ENCODE measurements at regions not wholly inside any gene's neighbourhood (a gene's known extent, or its start where the extent isn't known, plus 50 kb on each side); places are given as distances from the start of the nearest gene placed in this dataset.

- 58 to 60% methylated on average over 5 of the region's 5 CpGs for WGBS, 2 donors (ENCODE audit: low coverage in 1 of 2)
- H3K36me3 ChIP-seq: no peaks in the 10 kb centered on the region
- H3K9me3 ChIP-seq: no peaks in the 10 kb centered on the region
- no peaks in the 10 kb centered on the region for H3K27me3 ChIP-seq
- DNase-seq: no peak
- no peak overlapping the region for H3K4me3 ChIP-seq
- intact Hi-C loops (cut with DNase I; ENCODE audit: low total_unique reads) (no loop called here), in situ Hi-C loops (cut with MboI; ENCODE audit: low pct_ligation_motif_present in 1 of 4, low pct_unique_long_range_greater_than_20kb in 1 of 4, low sequenced_read_pairs in 3 of 4) (no loop called here)
- no peak overlapping the region for H3K27ac ChIP-seq
- no peaks in the 10 kb centered on the region for H3K4me1 ChIP-seq
- TF ChIP-seq EP300 (IDR thresholded peaks at IDR 0.05; ENCODE audit: low read depth): no peak
- TF ChIP-seq, protein P1, sequence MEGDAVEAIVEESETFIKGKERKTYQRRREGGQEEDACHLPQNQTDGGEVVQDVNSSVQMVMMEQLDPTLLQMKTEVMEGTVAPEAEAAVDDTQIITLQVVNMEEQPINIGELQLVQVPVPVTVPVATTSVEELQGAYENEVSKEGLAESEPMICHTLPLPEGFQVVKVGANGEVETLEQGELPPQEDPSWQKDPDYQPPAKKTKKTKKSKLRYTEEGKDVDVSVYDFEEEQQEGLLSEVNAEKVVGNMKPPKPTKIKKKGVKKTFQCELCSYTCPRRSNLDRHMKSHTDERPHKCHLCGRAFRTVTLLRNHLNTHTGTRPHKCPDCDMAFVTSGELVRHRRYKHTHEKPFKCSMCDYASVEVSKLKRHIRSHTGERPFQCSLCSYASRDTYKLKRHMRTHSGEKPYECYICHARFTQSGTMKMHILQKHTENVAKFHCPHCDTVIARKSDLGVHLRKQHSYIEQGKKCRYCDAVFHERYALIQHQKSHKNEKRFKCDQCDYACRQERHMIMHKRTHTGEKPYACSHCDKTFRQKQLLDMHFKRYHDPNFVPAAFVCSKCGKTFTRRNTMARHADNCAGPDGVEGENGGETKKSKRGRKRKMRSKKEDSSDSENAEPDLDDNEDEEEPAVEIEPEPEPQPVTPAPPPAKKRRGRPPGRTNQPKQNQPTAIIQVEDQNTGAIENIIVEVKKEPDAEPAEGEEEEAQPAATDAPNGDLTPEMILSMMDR (IDR thresholded peaks at IDR 0.05): no peak
- no peak for TF ChIP-seq POLR2A (IDR thresholded peaks at IDR 0.05)
- TF ChIP-seq POLR2AphosphoS5 (IDR thresholded peaks at IDR 0.05): no peak
These were observed 70.7 kb downstream of the CETN3 start for GRCh38 chr5:90338712-90339372.

- TF ChIP-seq POLR2AphosphoS5 (IDR thresholded peaks at IDR 0.05) (no peak), EP300 (IDR thresholded peaks at IDR 0.05; ENCODE audit: low read depth) (no peak), POLR2A (IDR thresholded peaks at IDR 0.05) (no peak)
- TF ChIP-seq, protein P1 (IDR thresholded peaks at IDR 0.05): no peak
- 66 to 69% methylated on average over 5 of the region's 5 CpGs for WGBS, 2 donors (ENCODE audit: low coverage in 1 of 2)
- H3K4me3 ChIP-seq: no peak overlapping the region
- in situ Hi-C loops (cut with MboI; ENCODE audit: low pct_ligation_motif_present in 1 of 4, low pct_unique_long_range_greater_than_20kb in 1 of 4, low sequenced_read_pairs in 3 of 4) (no loop called here), intact Hi-C loops (cut with DNase I; ENCODE audit: low total_unique reads) (no loop called here)
- no peak for DNase-seq
- no peaks in the 10 kb centered on the region for H3K27me3 ChIP-seq
- no peaks in the 10 kb centered on the region for H3K9me3 ChIP-seq
- H3K4me1 ChIP-seq: no peaks in the 10 kb centered on the region
- H3K36me3 ChIP-seq: no peaks in the 10 kb centered on the region
- no peak overlapping the region for H3K27ac ChIP-seq
These were observed 72.0 kb downstream of the CETN3 start for GRCh38 chr5:90337449-90338052.

DNA sequence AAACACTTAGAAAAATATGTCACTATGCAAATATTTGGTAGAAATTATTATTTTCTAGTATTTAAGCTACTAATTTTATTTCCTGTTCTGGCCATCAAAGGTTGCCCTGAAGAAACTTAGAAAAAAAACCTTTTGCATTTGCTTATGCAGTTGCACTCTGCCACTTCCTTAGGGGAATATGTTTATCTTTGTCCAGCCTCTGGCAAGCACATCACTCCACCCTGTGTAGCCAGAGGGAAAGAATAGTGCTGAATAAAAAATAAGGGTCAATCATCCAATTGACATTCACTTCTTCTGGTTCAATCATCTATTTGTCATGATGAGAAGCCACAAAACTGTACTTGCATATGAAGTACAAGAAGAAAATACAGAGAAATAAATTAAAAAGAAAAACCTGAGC lies 72.8 kb downstream of the CETN3 start:
- no peak overlapping the region for H3K4me3 ChIP-seq
- intact Hi-C loops (cut with DNase I; ENCODE audit: low total_unique reads) (no loop called here), in situ Hi-C loops (cut with MboI; ENCODE audit: low pct_ligation_motif_present in 1 of 4, low pct_unique_long_range_greater_than_20kb in 1 of 4, low sequenced_read_pairs in 3 of 4) (no loop called here)
- no peak overlapping the region for H3K27ac ChIP-seq
- no peaks in the 10 kb centered on the region for H3K27me3 ChIP-seq
- no peaks in the 10 kb centered on the region for H3K36me3 ChIP-seq
- H3K4me1 ChIP-seq: no peaks in the 10 kb centered on the region
- no peak for DNase-seq
- no peak for TF ChIP-seq EP300 (IDR thresholded peaks at IDR 0.05; ENCODE audit: low read depth)
- TF ChIP-seq, protein P1 (IDR thresholded peaks at IDR 0.05): no peak
- TF ChIP-seq POLR2AphosphoS5 (IDR thresholded peaks at IDR 0.05): no peak
- no peak for TF ChIP-seq POLR2A (IDR thresholded peaks at IDR 0.05)
- H3K9me3 ChIP-seq: no peaks in the 10 kb centered on the region

DNA sequence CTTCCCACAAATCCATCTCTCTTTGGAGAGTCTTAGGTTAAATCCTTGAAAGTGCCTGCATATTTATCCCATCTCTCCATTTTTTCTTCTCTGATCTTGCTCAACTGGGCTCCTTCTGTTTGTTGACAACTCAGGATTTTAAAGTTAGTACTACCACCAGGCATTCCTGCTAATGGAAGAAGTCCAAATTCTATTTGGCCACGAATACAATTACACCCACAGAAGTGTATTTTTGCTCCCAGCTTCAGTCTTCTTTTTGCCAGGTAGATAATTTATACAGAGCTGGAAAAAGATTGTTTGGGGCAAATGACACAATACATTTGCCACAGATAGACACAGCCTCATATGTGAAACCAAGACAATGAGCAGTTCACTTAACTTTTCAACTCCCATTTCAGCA lies 74.8 kb downstream of the CETN3 start:
- 29 to 33% methylated on average over 1 of the region's 1 CpG for WGBS, 2 donors (ENCODE audit: low coverage in 1 of 2)
- TF ChIP-seq, protein P1 (IDR thresholded peaks at IDR 0.05): no peak
- in situ Hi-C loops (cut with MboI; ENCODE audit: low pct_ligation_motif_present in 1 of 4, low pct_unique_long_range_greater_than_20kb in 1 of 4, low sequenced_read_pairs in 3 of 4) (no loop called here), intact Hi-C loops (cut with DNase I; ENCODE audit: low total_unique reads) (no loop called here)
- Histone ChIP-seq H3K36me3 (no peaks in the 10 kb centered on the region), H3K27me3 (no peaks in the 10 kb centered on the region), H3K4me3 (no peak overlapping the region), H3K4me1 (no peaks in the 10 kb centered on the region), H3K27ac (no peak overlapping the region), H3K9me3 (no peaks in the 10 kb centered on the region)
- no peak for DNase-seq
